Thoracic aorta (tissue), 2 donors: ENCODE measurements at regions not wholly inside any gene's neighbourhood (a gene's known extent, or its start where the extent isn't known, plus 50 kb on each side); places are given as distances from the start of the nearest gene placed in this dataset.

Source experiments
- ATAC-seq: fragments of 150-250 bp; one replicate; pipeline ENCODE4 v1.8.0; 2017; ENCODE audit warnings: low read depth; ENCODE audit not compliant: insufficient number of reproducible peaks, low FRiP score
- DNase-seq: peaks from one replicate; pipeline ENCODE4 v3.0.0-alpha.2; 2020; ENCODE audit warnings: low spot score
- H3K27ac ChIP-seq, 2 donors: fragments of 200-600 bp; sonication (generic); 1 replicate in 1 of 2; 2 replicates in 1 of 2; pipeline ENCODE4 v1.5.1; 2016; ENCODE audit warnings: mild to moderate bottlenecking in 2 of 2, moderate library complexity in 2 of 2
- H3K27me3 ChIP-seq: fragments of 200-600 bp; sonication (generic); replicated peaks from 2 replicates; pipeline ENCODE4 v1.6.0; 2016; ENCODE audit warnings: mild to moderate bottlenecking; ENCODE audit not compliant: insufficient read depth
- H3K36me3 ChIP-seq: fragments of 200-600 bp; sonication (generic); one replicate; pipeline ENCODE4 v1.5.1; 2016
- H3K4me1 ChIP-seq, 2 donors: fragments of 200-600 bp; sonication (generic); 1 replicate in 1 of 2; 2 replicates in 1 of 2; pipeline versions ENCODE4 v1.5.1 to v1.6.0; 2016; ENCODE audit warnings: low read depth in 2 of 2, mild to moderate bottlenecking in 1 of 2; ENCODE audit not compliant: control insufficient read depth in 1 of 2
- H3K4me3 ChIP-seq: fragments of 200-600 bp; sonication (generic); 2 replicates; pipeline ENCODE4 v1.5.1; 2016; ENCODE audit warnings: mild to moderate bottlenecking
- H3K9me3 ChIP-seq: fragments of 200-600 bp; sonication (generic); 2 replicates; pipeline ENCODE4 v1.5.1; 2016
- CTCF ChIP-seq: fragments of 200-600 bp; sonication (generic); IDR thresholded peaks from one replicate; pipeline ENCODE4 v1.5.1; 2019; ENCODE audit warnings: antibody characterized with exemption

DNA sequence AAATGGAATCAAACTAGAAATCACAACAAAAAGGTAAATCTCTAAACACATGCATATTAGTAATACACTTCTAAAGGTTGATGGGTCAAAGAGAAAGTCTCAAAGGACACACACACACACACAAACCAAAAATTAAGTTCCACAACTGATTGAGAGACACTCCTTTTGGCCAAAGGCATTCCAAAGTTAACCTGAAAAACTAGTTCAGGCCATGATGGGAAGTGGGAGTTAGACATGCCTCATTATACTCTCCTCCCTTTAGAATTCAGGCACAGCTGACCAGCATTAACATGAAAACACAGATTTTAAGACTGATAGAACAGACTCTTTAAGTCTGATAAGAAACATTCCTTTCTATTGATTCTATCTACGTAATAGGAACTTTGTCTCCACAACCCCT is 332.4 kb upstream of the IGFBP3 start:
- Histone ChIP-seq H3K9me3 (peaks cover 3% of the 10 kb centered on the region), H3K27me3 (no peaks in the 10 kb centered on the region), H3K4me1 (no peaks in the 10 kb centered on the region), H3K36me3 (no peaks in the 10 kb centered on the region), H3K27ac (no peak overlapping the region), H3K4me3 (no peak overlapping the region)
- no peak for DNase-seq
- no peak for ATAC-seq
- no peak for TF ChIP-seq CTCF

DNA sequence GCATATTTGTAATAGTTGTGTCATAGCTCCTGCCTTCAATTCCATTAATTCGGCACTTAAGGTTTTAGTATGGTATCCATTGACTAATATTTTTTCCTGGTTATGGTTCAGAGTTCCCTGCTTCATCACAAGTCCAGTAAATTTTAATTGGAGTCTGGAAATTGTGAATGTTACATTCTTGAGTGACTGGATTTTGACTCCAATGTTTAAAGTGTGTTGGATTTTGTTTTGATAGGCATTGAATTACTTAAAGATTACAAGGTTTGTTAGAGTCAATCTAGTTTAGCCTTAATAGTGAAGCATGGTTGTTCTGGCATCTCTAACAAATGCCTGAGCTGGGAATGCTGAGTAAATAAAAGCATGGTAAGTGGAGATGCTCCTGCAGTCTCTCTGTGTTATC is 326.6 kb upstream of the IGFBP3 start:
- Histone ChIP-seq H3K4me1 (peaks cover 0 to 9% of the 10 kb centered on the region in 2 donors), H3K27ac (no peak overlapping the region), H3K4me3 (no peak overlapping the region), H3K36me3 (no peaks in the 10 kb centered on the region), H3K9me3 (peaks cover 3% of the 10 kb centered on the region), H3K27me3 (no peaks in the 10 kb centered on the region)
- DNase-seq, result no peak
- no peak for ATAC-seq
- TF ChIP-seq CTCF, result no peak

GRCh38 chr7:46245586-46246111 is 324.6 kb upstream of the IGFBP3 start:
- Histone ChIP-seq H3K27ac (no peak overlapping the region), H3K36me3 (no peaks in the 10 kb centered on the region), H3K9me3 (no peaks in the 10 kb centered on the region), H3K4me3 (no peak overlapping the region), H3K4me1 (peaks cover 0 to 9% of the 10 kb centered on the region in 2 donors), H3K27me3 (no peaks in the 10 kb centered on the region)
- DNase-seq (no peak), ATAC-seq (no peak)
- TF ChIP-seq CTCF, result no peak

- no peak for ATAC-seq
- no peaks in the 10 kb centered on the region for H3K9me3 ChIP-seq
- no peak for TF ChIP-seq CTCF
These were observed 323.7 kb upstream of the IGFBP3 start for GRCh38 chr7:46244757-46245156.

GRCh38 chr7:46243406-46243805 is 322.3 kb upstream of the IGFBP3 start:
- H3K4me1 ChIP-seq, result peaks cover 0 to 9% of the 10 kb centered on the region in 2 donors
- no peaks in the 10 kb centered on the region for H3K27me3 ChIP-seq
- TF ChIP-seq CTCF, result no peak
- DNase-seq (no peak), ATAC-seq (no peak)
- H3K9me3 ChIP-seq, result no peaks in the 10 kb centered on the region
- H3K36me3 ChIP-seq, result no peaks in the 10 kb centered on the region
- H3K4me3 ChIP-seq, result no peak overlapping the region
- H3K27ac ChIP-seq, result no peak overlapping the region

More at GRCh38 chr7:46244757-46245156, 323.7 kb upstream of the IGFBP3 start:
- H3K27me3 ChIP-seq, result no peaks in the 10 kb centered on the region
- peaks cover 0 to 9% of the 10 kb centered on the region in 2 donors for H3K4me1 ChIP-seq
- H3K4me3 ChIP-seq, result no peak overlapping the region
- no peaks in the 10 kb centered on the region for H3K36me3 ChIP-seq
- H3K27ac ChIP-seq, result no peak overlapping the region
- DNase-seq, result no peak
